DOHH2 (cell line): ENCODE measurements at regions not wholly inside any gene's neighbourhood (a gene's known extent, or its start where the extent isn't known, plus 50 kb on each side); places are given as distances from the start of the nearest gene placed in this dataset.

Experiments used
- EZH2phosphoT487 ChIP-seq: fragments of 200-600 bp; sonication (generic); IDR thresholded peaks from 2 replicates; pipeline ENCODE4 v1.6.1; 2017; ENCODE audit warnings: borderline replicate concordance, mild to moderate bottlenecking, antibody characterized with exemption, low read length, moderate library complexity, mixed read lengths
- TF ChIP-seq, protein P1 (sequence below): fragments of 200-600 bp; sonication (generic); IDR thresholded peaks from one replicate; pipeline ENCODE4 v1.5.1; 2014; ENCODE audit warnings: antibody characterized with exemption, mild to moderate bottlenecking, low read depth, low read length; ENCODE audit not compliant: poor library complexity, severe bottlenecking

DNA sequence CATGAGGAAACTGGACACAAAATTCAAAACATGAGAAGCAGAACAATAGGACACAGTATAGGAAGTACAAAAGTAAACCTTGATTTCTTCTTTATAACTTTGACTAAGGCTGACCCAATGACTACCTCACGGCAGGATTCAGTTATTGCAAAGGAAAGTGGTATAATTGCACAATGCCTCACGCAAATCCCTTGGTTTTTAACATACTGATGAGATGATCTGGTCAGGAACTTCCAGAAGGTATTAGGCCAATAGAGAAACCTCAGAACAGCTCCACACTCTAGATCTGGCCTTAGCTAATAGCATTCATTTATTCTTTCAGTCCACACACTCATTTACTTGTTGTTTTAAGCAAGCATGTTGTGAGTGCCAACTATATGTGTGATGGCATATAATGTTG lies 1526.9 kb upstream of the ACVR2A start:
- TF ChIP-seq, protein P1, sequence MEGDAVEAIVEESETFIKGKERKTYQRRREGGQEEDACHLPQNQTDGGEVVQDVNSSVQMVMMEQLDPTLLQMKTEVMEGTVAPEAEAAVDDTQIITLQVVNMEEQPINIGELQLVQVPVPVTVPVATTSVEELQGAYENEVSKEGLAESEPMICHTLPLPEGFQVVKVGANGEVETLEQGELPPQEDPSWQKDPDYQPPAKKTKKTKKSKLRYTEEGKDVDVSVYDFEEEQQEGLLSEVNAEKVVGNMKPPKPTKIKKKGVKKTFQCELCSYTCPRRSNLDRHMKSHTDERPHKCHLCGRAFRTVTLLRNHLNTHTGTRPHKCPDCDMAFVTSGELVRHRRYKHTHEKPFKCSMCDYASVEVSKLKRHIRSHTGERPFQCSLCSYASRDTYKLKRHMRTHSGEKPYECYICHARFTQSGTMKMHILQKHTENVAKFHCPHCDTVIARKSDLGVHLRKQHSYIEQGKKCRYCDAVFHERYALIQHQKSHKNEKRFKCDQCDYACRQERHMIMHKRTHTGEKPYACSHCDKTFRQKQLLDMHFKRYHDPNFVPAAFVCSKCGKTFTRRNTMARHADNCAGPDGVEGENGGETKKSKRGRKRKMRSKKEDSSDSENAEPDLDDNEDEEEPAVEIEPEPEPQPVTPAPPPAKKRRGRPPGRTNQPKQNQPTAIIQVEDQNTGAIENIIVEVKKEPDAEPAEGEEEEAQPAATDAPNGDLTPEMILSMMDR = no peak
- no peak for TF ChIP-seq EZH2phosphoT487
